Hepatocyte (in vitro differentiated cells): ENCODE measurements at regions not wholly inside any gene's neighbourhood (a gene's known extent, or its start where the extent isn't known, plus 50 kb on each side); places are given as distances from the start of the nearest gene placed in this dataset.

Source experiments
- CTCF ChIP-seq: fragments of 200-600 bp; sonication (generic); IDR thresholded peaks from 2 replicates; pipeline ENCODE4 v1.5.1; 2016; ENCODE audit warnings: antibody characterized with exemption, mild to moderate bottlenecking; ENCODE audit not compliant: poor library complexity
- EZH2 ChIP-seq: fragments of 200-600 bp; sonication (generic); IDR thresholded peaks from 2 replicates; pipeline ENCODE4 v1.6.1; 2016; ENCODE audit warnings: antibody characterized with exemption, mild to moderate bottlenecking, borderline replicate concordance

DNA sequence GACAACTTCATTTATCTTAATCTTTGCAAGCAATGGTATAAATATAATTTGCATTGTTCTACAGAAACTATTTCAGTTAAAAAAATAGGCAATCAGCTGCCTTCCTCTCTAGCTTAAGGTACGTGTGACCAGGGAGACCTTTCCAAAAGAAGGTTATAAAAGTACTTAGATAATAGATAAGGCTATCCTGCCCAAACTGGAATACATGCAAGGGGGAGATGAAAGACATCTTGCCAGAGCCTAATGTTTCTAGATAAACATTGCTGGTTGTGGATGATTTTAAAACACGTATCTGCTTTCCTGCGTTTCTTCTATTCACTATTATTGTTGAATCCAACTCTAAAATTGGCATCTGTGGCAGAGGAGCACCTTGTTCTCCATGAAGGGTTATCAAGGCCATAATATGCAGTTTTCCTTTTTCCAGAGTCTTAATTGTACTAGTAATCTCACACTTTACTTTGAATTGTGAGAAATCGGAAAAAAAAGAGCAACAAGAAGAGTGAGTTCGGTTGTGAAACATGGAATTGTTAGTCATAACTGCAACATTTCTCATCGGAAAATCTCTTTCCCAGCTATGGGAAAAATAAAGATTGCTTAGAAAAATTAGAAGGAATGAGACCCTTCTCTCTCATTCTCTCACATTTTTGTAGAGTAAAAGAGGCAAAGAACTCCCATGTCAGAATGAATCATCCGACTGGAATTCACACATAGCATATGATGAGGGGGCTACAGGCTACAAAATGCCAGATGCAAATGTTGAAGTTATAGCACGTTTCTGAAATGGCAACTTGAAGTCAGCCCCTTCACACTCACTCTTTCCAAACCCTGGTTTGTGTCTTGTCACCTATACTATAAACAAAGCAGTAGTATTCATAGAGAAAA lies 936.1 kb upstream of the NR2F2 start:
- no peak for TF ChIP-seq CTCF
- TF ChIP-seq EZH2: no peak
